ENCODE measurements at regions not wholly inside any gene's neighbourhood (a gene's known extent, or its start where the extent isn't known, plus 50 kb on each side); places are given as distances from the start of the nearest gene placed in this dataset.

GRCh38 chr5:39588179-39588578 lies 163.4 kb upstream of the DAB2 start:
- Histone ChIP-seq H3K27me3 (ENCODE audit: control insufficient read depth, insufficient read depth) (no peaks in the 10 kb centered on the region), H3K4me3 (ENCODE audit: low read length) (no peak overlapping the region), H3K9me3 (ENCODE audit: control insufficient read depth, low read length) (peaks cover 4% of the 10 kb centered on the region), H3K27ac (ENCODE audit: low read length) (no peak overlapping the region), H3K4me1 (ENCODE audit: control insufficient read depth, insufficient read depth, low read length) (no peaks in the 10 kb centered on the region)
- no peak for ATAC-seq
- 91% methylated on average over 2 of the region's 2 CpGs for WGBS
- intact Hi-C loops (cut with DNase I) = loop anchor here in 1 of 4 donors (10.0 kb wide), 1 partner anchor 1147 kb away; no protein-coding TSS in a partner anchor
- no peak for DNase-seq

GRCh38 chr5:39587675-39588074 lies 162.9 kb upstream of the DAB2 start:
- no peak for DNase-seq
- no peaks in the 10 kb centered on the region for H3K27me3 ChIP-seq (ENCODE audit: control insufficient read depth, insufficient read depth)
- intact Hi-C loops (cut with DNase I) = loop anchor here in 1 of 4 donors (10.0 kb wide), 1 partner anchor 1147 kb away; no protein-coding TSS in a partner anchor
- H3K4me3 ChIP-seq (ENCODE audit: low read length) = no peak overlapping the region
- H3K9me3 ChIP-seq (ENCODE audit: control insufficient read depth, low read length) = peaks cover 3% of the 10 kb centered on the region
- 86% methylated on average over 2 of the region's 2 CpGs for WGBS
- no peak overlapping the region for H3K27ac ChIP-seq (ENCODE audit: low read length)
- H3K4me1 ChIP-seq (ENCODE audit: control insufficient read depth, insufficient read depth, low read length) = no peaks in the 10 kb centered on the region
- no peak for ATAC-seq

GRCh38 chr5:39586185-39586584 lies 161.4 kb upstream of the DAB2 start:
- ATAC-seq (no peak), DNase-seq (no peak)
- WGBS = 84% methylated on average over 9 of the region's 9 CpGs
- no peak overlapping the region for H3K27ac ChIP-seq (ENCODE audit: low read length)
- peaks cover 3% of the 10 kb centered on the region for H3K9me3 ChIP-seq (ENCODE audit: control insufficient read depth, low read length)
- H3K4me3 ChIP-seq (ENCODE audit: low read length) = no peak overlapping the region
- no peaks in the 10 kb centered on the region for H3K27me3 ChIP-seq (ENCODE audit: control insufficient read depth, insufficient read depth)
- intact Hi-C loops (cut with DNase I) = loop anchor here in 1 of 4 donors (10.0 kb wide), 1 partner anchor 1149 kb away; no protein-coding TSS in a partner anchor
- H3K4me1 ChIP-seq (ENCODE audit: control insufficient read depth, insufficient read depth, low read length) = no peaks in the 10 kb centered on the region

GRCh38 chr5:39584927-39585326 lies 160.1 kb upstream of the DAB2 start:
- ATAC-seq (no peak), DNase-seq (no peak)
- WGBS = 46% methylated on average over 2 of the region's 2 CpGs
- H3K27me3 ChIP-seq (ENCODE audit: control insufficient read depth, insufficient read depth) = no peaks in the 10 kb centered on the region
- H3K9me3 ChIP-seq (ENCODE audit: control insufficient read depth, low read length) = peaks cover 3% of the 10 kb centered on the region
- intact Hi-C loops (cut with DNase I) = loop anchor here in 1 of 4 donors (10.0 kb wide), 1 partner anchor 1150 kb away; no protein-coding TSS in a partner anchor
- no peaks in the 10 kb centered on the region for H3K4me1 ChIP-seq (ENCODE audit: control insufficient read depth, insufficient read depth, low read length)
- H3K27ac ChIP-seq (ENCODE audit: low read length) = no peak overlapping the region
- H3K4me3 ChIP-seq (ENCODE audit: low read length) = no peak overlapping the region

- intact Hi-C loops (cut with DNase I) = loop anchor here in 1 of 4 donors (10.0 kb wide), 1 partner anchor 1154 kb away; no protein-coding TSS in a partner anchor
- Histone ChIP-seq H3K27me3 (ENCODE audit: control insufficient read depth, insufficient read depth) (no peaks in the 10 kb centered on the region), H3K4me1 (ENCODE audit: control insufficient read depth, insufficient read depth, low read length) (no peaks in the 10 kb centered on the region), H3K27ac (ENCODE audit: low read length) (no peak overlapping the region), H3K9me3 (ENCODE audit: control insufficient read depth, low read length) (no peaks in the 10 kb centered on the region), H3K4me3 (ENCODE audit: low read length) (no peak overlapping the region)
- no peak for ATAC-seq
- 20% methylated on average over 1 of the region's 1 CpG for WGBS
- DNase-seq = no peak
Observed at GRCh38 chr5:39580702-39581453, 156.1 kb upstream of the DAB2 start.

- Histone ChIP-seq H3K27me3 (ENCODE audit: control insufficient read depth, insufficient read depth) (no peaks in the 10 kb centered on the region), H3K4me3 (ENCODE audit: low read length) (no peak overlapping the region), H3K9me3 (ENCODE audit: control insufficient read depth, low read length) (no peaks in the 10 kb centered on the region), H3K4me1 (ENCODE audit: control insufficient read depth, insufficient read depth, low read length) (no peaks in the 10 kb centered on the region), H3K27ac (ENCODE audit: low read length) (no peak overlapping the region)
- DNase-seq (no peak), ATAC-seq (no peak)
- intact Hi-C loops (cut with DNase I) = loop anchor here (5.0 to 10.0 kb wide), 6 partner anchors 365 to 1295 kb away; partner anchors contain the start of gene FYB1 (in 1 of the 4)
- WGBS = 67% methylated on average over 3 of the region's 3 CpGs
Observed at GRCh38 chr5:39579750-39580149, 155.0 kb upstream of the DAB2 start.

- intact Hi-C loops (cut with DNase I) = loop anchor here (5.0 to 10.0 kb wide), 5 partner anchors 364 to 1296 kb away; partner anchors contain the start of gene FYB1 (in 1 of the 4)
- H3K4me3 ChIP-seq (ENCODE audit: low read length) = no peak overlapping the region
- ATAC-seq = no peak
Observed at GRCh38 chr5:39578887-39579497, 154.2 kb upstream of the DAB2 start.

GRCh38 chr5:39577529-39577928 lies 152.7 kb upstream of the DAB2 start:
- H3K4me3 ChIP-seq (ENCODE audit: low read length) = no peak overlapping the region
- ATAC-seq = no peak
- no peaks in the 10 kb centered on the region for H3K27me3 ChIP-seq (ENCODE audit: control insufficient read depth, insufficient read depth)
- no peak for DNase-seq
- no peaks in the 10 kb centered on the region for H3K9me3 ChIP-seq (ENCODE audit: control insufficient read depth, low read length)
- 42% methylated on average over 2 of the region's 2 CpGs for WGBS
- H3K4me1 ChIP-seq (ENCODE audit: control insufficient read depth, insufficient read depth, low read length) = no peaks in the 10 kb centered on the region
- no peak overlapping the region for H3K27ac ChIP-seq (ENCODE audit: low read length)
- intact Hi-C loops (cut with DNase I) = loop anchor here (5.0 to 10.0 kb wide), 5 partner anchors 363 to 1297 kb away; partner anchors contain the start of gene FYB1 (in 1 of the 4)

More at GRCh38 chr5:39578887-39579497, 154.2 kb upstream of the DAB2 start:
- H3K4me1 ChIP-seq (ENCODE audit: control insufficient read depth, insufficient read depth, low read length) = no peaks in the 10 kb centered on the region
- WGBS = 55% methylated on average over 2 of the region's 2 CpGs
- H3K27ac ChIP-seq (ENCODE audit: low read length) = no peak overlapping the region
- no peaks in the 10 kb centered on the region for H3K9me3 ChIP-seq (ENCODE audit: control insufficient read depth, low read length)
- no peaks in the 10 kb centered on the region for H3K27me3 ChIP-seq (ENCODE audit: control insufficient read depth, insufficient read depth)
- no peak for DNase-seq

- DNase-seq = no peak
- Histone ChIP-seq H3K4me1 (ENCODE audit: control insufficient read depth, insufficient read depth, low read length) (no peaks in the 10 kb centered on the region), H3K9me3 (ENCODE audit: control insufficient read depth, low read length) (peaks cover 2% of the 10 kb centered on the region), H3K27ac (ENCODE audit: low read length) (no peak overlapping the region), H3K4me3 (ENCODE audit: low read length) (no peak overlapping the region), H3K27me3 (ENCODE audit: control insufficient read depth, insufficient read depth) (no peaks in the 10 kb centered on the region)
- WGBS = 32% methylated on average over 4 of the region's 4 CpGs
- ATAC-seq = no peak
- intact Hi-C loops (cut with DNase I) = loop anchor here (5.0 to 10.0 kb wide), 6 partner anchors 193 to 1304 kb away; partner anchors contain the start of gene FYB1 (in 2 of the 4)
Observed at GRCh38 chr5:39570403-39571027, 145.7 kb upstream of the DAB2 start.

- WGBS = 69% methylated on average over 3 of the region's 3 CpGs
- peaks cover 2% of the 10 kb centered on the region for H3K9me3 ChIP-seq (ENCODE audit: control insufficient read depth, low read length)
- DNase-seq (no peak), ATAC-seq (no peak)
- no peak overlapping the region for H3K27ac ChIP-seq (ENCODE audit: low read length)
- intact Hi-C loops (cut with DNase I) = loop anchor here (5.0 to 10.0 kb wide), 6 partner anchors 193 to 1305 kb away; partner anchors contain the start of gene FYB1 (in 2 of the 4)
- no peak overlapping the region for H3K4me3 ChIP-seq (ENCODE audit: low read length)
- H3K27me3 ChIP-seq (ENCODE audit: control insufficient read depth, insufficient read depth) = no peaks in the 10 kb centered on the region
- no peaks in the 10 kb centered on the region for H3K4me1 ChIP-seq (ENCODE audit: control insufficient read depth, insufficient read depth, low read length)
Observed at GRCh38 chr5:39569857-39570256, 145.1 kb upstream of the DAB2 start.

All from right cardiac atrium (tissue), 5 donors.